ENCODE measurements at regions not wholly inside any gene's neighbourhood (a gene's known extent, or its start where the extent isn't known, plus 50 kb on each side); places are given as distances from the start of the nearest gene placed in this dataset.

GRCh38 chr4:11966782-11967181 lies 538.1 kb upstream of the HS3ST1 start:
- TF ChIP-seq POLR2A (IDR thresholded peaks at IDR 0.05) (no peak), CTCF (IDR thresholded peaks at IDR 0.05) (no peak)

Data from tibial nerve (tissue), 3 donors.